ENCODE measurements at regions not wholly inside any gene's neighbourhood (a gene's known extent, or its start where the extent isn't known, plus 50 kb on each side); places are given as distances from the start of the nearest gene placed in this dataset.

- H3K4me3 ChIP-seq (ENCODE audit: low read length): no peak overlapping the region
Measured at GRCh38 chr2:2804528-2804927, 473.5 kb upstream of the MYT1L start.

GRCh38 chr2:2801458-2801857, 470.4 kb upstream of the MYT1L start:
- no peak overlapping the region for H3K9ac ChIP-seq (ENCODE audit: low read length)
- no peaks in the 10 kb centered on the region for H4K20me1 ChIP-seq (ENCODE audit: insufficient read depth, low read length)
- no peaks in the 10 kb centered on the region for H3K4me1 ChIP-seq (ENCODE audit: low read length)
- no peak for TF ChIP-seq CTCF (IDR thresholded peaks at IDR 0.05; ENCODE audit: low read depth, low read length)
- no peak for TF ChIP-seq EZH2phosphoT487 (IDR thresholded peaks at IDR 0.05; ENCODE audit: low read depth)
- no peak overlapping the region for H3K27ac ChIP-seq (ENCODE audit: low read length)
- H3K9me3 ChIP-seq (ENCODE audit: insufficient read depth, low read length): no peaks in the 10 kb centered on the region
- no peak overlapping the region for H3K4me2 ChIP-seq (ENCODE audit: low read length)
- H3K36me3 ChIP-seq (replicated peaks; ENCODE audit: low read depth, low read length): no peaks in the 10 kb centered on the region
- H3K79me2 ChIP-seq (ENCODE audit: low read length): no peaks in the 10 kb centered on the region
- no peak overlapping the region for H2AFZ ChIP-seq (ENCODE audit: low read depth, low read length)
- H3K4me3 ChIP-seq (ENCODE audit: low read length): no peak overlapping the region
- no peaks in the 10 kb centered on the region for H3K27me3 ChIP-seq (ENCODE audit: low read depth, low read length)

More at GRCh38 chr2:2804528-2804927, 473.5 kb upstream of the MYT1L start:
- Histone ChIP-seq H3K9ac (ENCODE audit: low read length) (no peak overlapping the region), H2AFZ (ENCODE audit: low read depth, low read length) (no peak overlapping the region), H3K79me2 (ENCODE audit: low read length) (no peaks in the 10 kb centered on the region), H3K27ac (ENCODE audit: low read length) (no peak overlapping the region), H3K27me3 (ENCODE audit: low read depth, low read length) (no peaks in the 10 kb centered on the region), H3K4me1 (ENCODE audit: low read length) (no peaks in the 10 kb centered on the region), H3K4me2 (ENCODE audit: low read length) (no peak overlapping the region), H3K9me3 (ENCODE audit: insufficient read depth, low read length) (no peaks in the 10 kb centered on the region), H3K36me3 (replicated peaks; ENCODE audit: low read depth, low read length) (no peaks in the 10 kb centered on the region), H4K20me1 (ENCODE audit: insufficient read depth, low read length) (no peaks in the 10 kb centered on the region)
- TF ChIP-seq EZH2phosphoT487 (IDR thresholded peaks at IDR 0.05; ENCODE audit: low read depth) (no peak), CTCF (IDR thresholded peaks at IDR 0.05; ENCODE audit: low read depth, low read length) (no peak)

GRCh38 chr2:2800697-2801096, 469.6 kb upstream of the MYT1L start:
- TF ChIP-seq CTCF (IDR thresholded peaks at IDR 0.05; ENCODE audit: low read depth, low read length) (no peak), EZH2phosphoT487 (IDR thresholded peaks at IDR 0.05; ENCODE audit: low read depth) (no peak)
- no peaks in the 10 kb centered on the region for H3K27me3 ChIP-seq (ENCODE audit: low read depth, low read length)
- no peak overlapping the region for H3K4me2 ChIP-seq (ENCODE audit: low read length)
- no peaks in the 10 kb centered on the region for H3K79me2 ChIP-seq (ENCODE audit: low read length)
- no peak overlapping the region for H3K4me3 ChIP-seq (ENCODE audit: low read length)
- H4K20me1 ChIP-seq (ENCODE audit: insufficient read depth, low read length): no peaks in the 10 kb centered on the region
- H3K4me1 ChIP-seq (ENCODE audit: low read length): no peaks in the 10 kb centered on the region
- H3K36me3 ChIP-seq (replicated peaks; ENCODE audit: low read depth, low read length): no peaks in the 10 kb centered on the region
- H3K27ac ChIP-seq (ENCODE audit: low read length): no peak overlapping the region
- no peak overlapping the region for H3K9ac ChIP-seq (ENCODE audit: low read length)
- no peaks in the 10 kb centered on the region for H3K9me3 ChIP-seq (ENCODE audit: insufficient read depth, low read length)
- H2AFZ ChIP-seq (ENCODE audit: low read depth, low read length): no peak overlapping the region

- Histone ChIP-seq H3K4me2 (ENCODE audit: low read length) (no peak overlapping the region), H3K9me3 (ENCODE audit: insufficient read depth, low read length) (no peaks in the 10 kb centered on the region), H3K9ac (ENCODE audit: low read length) (no peak overlapping the region), H3K36me3 (replicated peaks; ENCODE audit: low read depth, low read length) (no peaks in the 10 kb centered on the region), H3K79me2 (ENCODE audit: low read length) (no peaks in the 10 kb centered on the region), H3K27ac (ENCODE audit: low read length) (no peak overlapping the region), H3K4me3 (ENCODE audit: low read length) (no peak overlapping the region), H3K4me1 (ENCODE audit: low read length) (no peaks in the 10 kb centered on the region), H2AFZ (ENCODE audit: low read depth, low read length) (no peak overlapping the region), H3K27me3 (ENCODE audit: low read depth, low read length) (no peaks in the 10 kb centered on the region), H4K20me1 (ENCODE audit: insufficient read depth, low read length) (no peaks in the 10 kb centered on the region)
- TF ChIP-seq CTCF (IDR thresholded peaks at IDR 0.05; ENCODE audit: low read depth, low read length) (no peak), EZH2phosphoT487 (IDR thresholded peaks at IDR 0.05; ENCODE audit: low read depth) (no peak)
Measured at GRCh38 chr2:2800001-2800400, 468.9 kb upstream of the MYT1L start.
